Fibroblast of lung (primary cell): ENCODE measurements at regions not wholly inside any gene's neighbourhood (a gene's known extent, or its start where the extent isn't known, plus 50 kb on each side); places are given as distances from the start of the nearest gene placed in this dataset.

Experiments
- DNase-seq, 2 donors: peaks; one replicate each; pipeline versions ENCODE4 v3.0.0 to v3.0.0-alpha.2; 2010; ENCODE audit warnings: low read depth in 2 of 2
- H2AFZ ChIP-seq: 2 replicates; pipeline ENCODE4 v1.5.1; 2012; ENCODE audit warnings: low read length, control low read depth, inconsistent platforms
- H3K27ac ChIP-seq: 2 replicates; pipeline ENCODE4 v1.5.1; 2011; ENCODE audit warnings: low read length, control low read depth; ENCODE audit not compliant: insufficient read depth
- H3K27me3 ChIP-seq: 2 replicates; pipeline ENCODE4 v1.5.1; 2011; ENCODE audit warnings: mild to moderate bottlenecking, low read length; ENCODE audit not compliant: control insufficient read depth, insufficient read depth
- H3K36me3 ChIP-seq: 2 replicates; pipeline ENCODE4 v1.5.1; 2011; ENCODE audit warnings: low read length; ENCODE audit not compliant: control insufficient read depth, insufficient read depth
- H3K4me1 ChIP-seq: 2 replicates; pipeline ENCODE4 v1.5.1; 2011; ENCODE audit warnings: low read length; ENCODE audit not compliant: control insufficient read depth, insufficient read depth; ENCODE audit errors: extremely low read depth
- H3K4me2 ChIP-seq: 2 replicates; pipeline ENCODE4 v1.5.1; 2011; ENCODE audit warnings: low read length, control low read depth; ENCODE audit not compliant: insufficient read depth; ENCODE audit errors: extremely low read depth
- H3K4me3 ChIP-seq, 4 experiments: fragments of 200-600 bp in 1 of 4; sonication (generic) in 1 of 4; replicated peaks in 1 of 4; 2 replicates each; pipeline ENCODE4 v1.5.1; 2011 to 2016; ENCODE audit warnings: low read length in 4 of 4, low read depth in 3 of 4, mild to moderate bottlenecking in 3 of 4, control low read depth in 2 of 4, inconsistent platforms in 1 of 4, mixed read lengths in 1 of 4; ENCODE audit not compliant: insufficient read depth in 1 of 4; ENCODE audit errors: control extremely low read depth in 1 of 4
- H3K79me2 ChIP-seq: 2 replicates; pipeline ENCODE4 v1.5.1; 2012; ENCODE audit warnings: mild to moderate bottlenecking, low read length, inconsistent platforms; ENCODE audit not compliant: control insufficient read depth, insufficient read depth
- H3K9ac ChIP-seq: 2 replicates; pipeline ENCODE4 v1.5.1; 2011; ENCODE audit warnings: mild to moderate bottlenecking, low read length, control low read depth; ENCODE audit not compliant: insufficient read depth
- H3K9me3 ChIP-seq: 2 replicates; pipeline ENCODE4 v1.5.1; 2012; ENCODE audit warnings: low read depth, low read length; ENCODE audit not compliant: control insufficient read depth, insufficient read depth
- H4K20me1 ChIP-seq: 2 replicates; pipeline ENCODE4 v1.5.1; 2011; ENCODE audit warnings: low read length; ENCODE audit not compliant: control insufficient read depth, insufficient read depth; ENCODE audit errors: extremely low read depth
- EZH2 ChIP-seq: IDR thresholded peaks from 2 replicates; pipeline ENCODE4 v1.5.1; 2012; ENCODE audit warnings: low read length, control low read depth, mild to moderate bottlenecking; ENCODE audit errors: missing control alignments
- TF ChIP-seq, protein P1 (sequence below), 2 donors: IDR thresholded peaks in 1 of 2; conservative IDR thresholded peaks in 1 of 2; 1 replicate in 1 of 2; 2 replicates in 1 of 2; pipeline ENCODE4 v1.5.1; 2011 to 2012; ENCODE audit warnings: low read length in 2 of 2, control low read depth in 1 of 2, inconsistent platforms in 1 of 2, low read depth in 1 of 2, mild to moderate bottlenecking in 1 of 2

DNA sequence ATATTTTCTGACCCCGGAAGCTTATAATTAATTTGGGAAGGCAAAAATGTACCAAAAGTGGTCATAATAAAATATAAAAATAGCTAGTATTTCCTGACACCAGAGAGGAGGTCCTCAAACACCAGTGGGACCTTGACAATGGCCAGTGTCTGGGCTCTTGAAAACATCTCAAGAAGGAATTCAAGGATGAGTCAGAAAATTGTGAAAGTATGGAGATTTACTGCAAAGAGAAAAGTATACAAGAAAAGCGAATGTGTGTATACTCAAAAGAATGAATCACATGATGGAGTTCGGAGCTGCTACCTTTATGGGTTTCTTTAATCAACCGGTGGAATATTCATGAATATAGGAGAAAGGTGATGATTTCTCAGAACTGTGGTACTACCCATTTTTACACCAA, 1709.0 kb upstream of the WWC1 start:
- H3K9me3 ChIP-seq: no peaks in the 10 kb centered on the region
- H3K4me1 ChIP-seq: no peaks in the 10 kb centered on the region
- no peaks in the 10 kb centered on the region for H3K27me3 ChIP-seq
- H4K20me1 ChIP-seq: no peaks in the 10 kb centered on the region
- H3K9ac ChIP-seq: no peak overlapping the region
- H3K27ac ChIP-seq: no peak overlapping the region
- no peak for DNase-seq
- H3K4me3 ChIP-seq: no peak overlapping the region
- H3K4me2 ChIP-seq: no peak overlapping the region
- TF ChIP-seq, protein P1, sequence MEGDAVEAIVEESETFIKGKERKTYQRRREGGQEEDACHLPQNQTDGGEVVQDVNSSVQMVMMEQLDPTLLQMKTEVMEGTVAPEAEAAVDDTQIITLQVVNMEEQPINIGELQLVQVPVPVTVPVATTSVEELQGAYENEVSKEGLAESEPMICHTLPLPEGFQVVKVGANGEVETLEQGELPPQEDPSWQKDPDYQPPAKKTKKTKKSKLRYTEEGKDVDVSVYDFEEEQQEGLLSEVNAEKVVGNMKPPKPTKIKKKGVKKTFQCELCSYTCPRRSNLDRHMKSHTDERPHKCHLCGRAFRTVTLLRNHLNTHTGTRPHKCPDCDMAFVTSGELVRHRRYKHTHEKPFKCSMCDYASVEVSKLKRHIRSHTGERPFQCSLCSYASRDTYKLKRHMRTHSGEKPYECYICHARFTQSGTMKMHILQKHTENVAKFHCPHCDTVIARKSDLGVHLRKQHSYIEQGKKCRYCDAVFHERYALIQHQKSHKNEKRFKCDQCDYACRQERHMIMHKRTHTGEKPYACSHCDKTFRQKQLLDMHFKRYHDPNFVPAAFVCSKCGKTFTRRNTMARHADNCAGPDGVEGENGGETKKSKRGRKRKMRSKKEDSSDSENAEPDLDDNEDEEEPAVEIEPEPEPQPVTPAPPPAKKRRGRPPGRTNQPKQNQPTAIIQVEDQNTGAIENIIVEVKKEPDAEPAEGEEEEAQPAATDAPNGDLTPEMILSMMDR (conservative IDR thresholded peaks at IDR 0.05 in 1 of 2, IDR thresholded peaks at IDR 0.05 in 1 of 2; ENCODE audit: low read depth in 1 of 2, low read length in 2 of 2): no peak
- no peak for TF ChIP-seq EZH2
- no peaks in the 10 kb centered on the region for H3K36me3 ChIP-seq
- H2AFZ ChIP-seq: no peak overlapping the region
- no peaks in the 10 kb centered on the region for H3K79me2 ChIP-seq

DNA sequence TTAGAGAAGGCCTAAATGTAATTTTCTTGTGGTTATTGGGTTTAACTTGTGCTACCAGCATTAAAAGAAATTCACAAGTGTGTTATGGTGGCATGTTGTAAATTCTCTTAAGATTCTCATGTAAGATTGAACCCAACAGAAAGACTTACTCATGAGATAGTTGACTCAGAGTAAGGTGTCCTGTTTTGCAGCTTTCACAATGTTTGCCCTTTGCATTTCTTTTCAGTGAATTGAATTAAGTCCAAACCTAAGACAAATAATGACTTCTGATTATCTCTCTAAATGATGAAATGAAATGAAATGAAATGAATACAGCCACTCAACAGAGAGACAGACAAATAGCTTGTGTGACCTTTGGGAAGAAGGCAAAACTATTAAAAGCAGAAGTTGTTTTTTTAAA, 1696.9 kb upstream of the WWC1 start:
- Histone ChIP-seq H3K27me3 (no peaks in the 10 kb centered on the region), H3K4me1 (no peaks in the 10 kb centered on the region)

DNA sequence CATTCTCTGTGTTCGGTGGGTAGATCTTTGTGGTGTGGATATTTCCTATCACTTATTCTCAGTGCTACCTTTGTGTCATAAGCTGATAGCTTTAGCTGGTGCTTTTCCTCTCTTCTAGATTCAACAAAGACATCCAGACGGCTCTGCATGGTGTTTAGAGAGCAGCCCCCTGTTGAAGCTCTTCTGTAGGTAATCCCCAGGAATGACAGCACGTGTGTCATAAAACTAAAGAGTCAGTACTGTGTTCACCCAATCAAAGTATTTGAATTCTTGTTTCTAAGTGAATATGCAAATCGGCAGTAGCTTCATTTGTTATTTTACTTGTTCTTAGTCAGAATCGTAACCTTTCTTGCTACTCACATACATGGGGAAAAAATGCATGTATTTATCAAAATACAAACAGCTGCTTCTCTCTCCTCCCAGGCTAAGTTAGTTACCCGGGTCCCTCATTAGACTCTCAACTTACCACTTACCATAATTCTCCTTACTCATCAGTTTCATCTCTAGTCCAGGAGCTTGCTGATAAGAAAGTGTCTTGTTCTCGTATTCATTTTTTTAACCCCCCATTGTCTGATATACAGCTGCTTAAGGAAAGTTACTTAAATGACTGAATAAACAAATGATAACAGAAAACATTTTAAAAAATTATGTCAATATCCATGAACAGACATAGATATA, 1696.0 kb upstream of the WWC1 start:
- H3K9me3 ChIP-seq: no peaks in the 10 kb centered on the region
- TF ChIP-seq, protein P1 (conservative IDR thresholded peaks at IDR 0.05 in 1 of 2, IDR thresholded peaks at IDR 0.05 in 1 of 2; ENCODE audit: low read depth in 1 of 2, low read length in 2 of 2): no peak
- no peak for TF ChIP-seq EZH2
- no peak overlapping the region for H3K4me2 ChIP-seq

More for the DNA sequence above, 1696.9 kb upstream of the WWC1 start:
- H4K20me1 ChIP-seq: no peaks in the 10 kb centered on the region
- H3K4me3 ChIP-seq: no peak overlapping the region
- H3K36me3 ChIP-seq: no peaks in the 10 kb centered on the region
- no peak for DNase-seq
- no peak overlapping the region for H3K27ac ChIP-seq
- H3K4me2 ChIP-seq: no peak overlapping the region
- no peak for TF ChIP-seq EZH2
- TF ChIP-seq, protein P1 (conservative IDR thresholded peaks at IDR 0.05 in 1 of 2, IDR thresholded peaks at IDR 0.05 in 1 of 2; ENCODE audit: low read depth in 1 of 2, low read length in 2 of 2): no peak
- no peak overlapping the region for H2AFZ ChIP-seq
- no peaks in the 10 kb centered on the region for H3K79me2 ChIP-seq
- no peaks in the 10 kb centered on the region for H3K9me3 ChIP-seq
- no peak overlapping the region for H3K9ac ChIP-seq

More for the DNA sequence above, 1696.0 kb upstream of the WWC1 start:
- Histone ChIP-seq H4K20me1 (no peaks in the 10 kb centered on the region), H3K4me3 (no peak overlapping the region), H3K27ac (no peak overlapping the region), H3K9ac (no peak overlapping the region), H3K4me1 (no peaks in the 10 kb centered on the region), H3K79me2 (no peaks in the 10 kb centered on the region), H2AFZ (no peak overlapping the region), H3K27me3 (no peaks in the 10 kb centered on the region), H3K36me3 (no peaks in the 10 kb centered on the region)
- no peak for DNase-seq
